Peyer's patch (tissue), 4 donors: ENCODE measurements at regions not wholly inside any gene's neighbourhood (a gene's known extent, or its start where the extent isn't known, plus 50 kb on each side); places are given as distances from the start of the nearest gene placed in this dataset.

Source experiments
- POLR2A ChIP-seq, 2 donors: fragments of 450-650 bp; IDR thresholded peaks; one replicate each; pipeline ENCODE4 v1.5.1; 2017; ENCODE audit warnings: antibody characterized with exemption in 2 of 2, mild to moderate bottlenecking in 2 of 2, moderate library complexity in 2 of 2
- TF ChIP-seq, protein P1 (sequence below), 6 experiments: fragments of 450-650 bp in 4 of 6; fragments of 200-600 bp in 2 of 6; sonication (generic) in 1 of 6; IDR thresholded peaks; one replicate each; pipeline ENCODE4 v1.5.1; 2017 to 2019; ENCODE audit warnings: antibody characterized with exemption in 6 of 6, mild to moderate bottlenecking in 3 of 6, moderate library complexity in 1 of 6

DNA sequence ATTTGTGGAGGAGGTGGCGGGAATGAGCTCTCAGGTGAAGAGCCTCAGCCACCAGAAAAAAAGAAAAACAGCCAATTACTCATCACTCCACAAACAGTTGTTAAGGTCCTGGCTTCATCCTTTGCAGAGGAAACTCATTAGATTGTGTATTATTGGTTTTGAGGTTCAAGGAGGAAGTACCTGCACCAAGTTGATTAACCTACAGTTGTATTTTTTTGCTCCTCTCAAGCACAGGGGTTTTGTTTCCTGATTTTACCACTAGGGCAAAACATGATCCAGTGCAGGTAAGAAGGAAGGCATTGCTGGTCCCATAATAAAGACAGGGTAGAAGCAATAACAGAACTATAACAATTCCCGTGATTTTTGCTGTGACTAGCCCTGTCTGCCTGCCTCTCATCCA is 84.0 kb upstream of the QRFPR start:
- no peak for TF ChIP-seq POLR2A (IDR thresholded peaks at IDR 0.05)
- TF ChIP-seq, protein P1, sequence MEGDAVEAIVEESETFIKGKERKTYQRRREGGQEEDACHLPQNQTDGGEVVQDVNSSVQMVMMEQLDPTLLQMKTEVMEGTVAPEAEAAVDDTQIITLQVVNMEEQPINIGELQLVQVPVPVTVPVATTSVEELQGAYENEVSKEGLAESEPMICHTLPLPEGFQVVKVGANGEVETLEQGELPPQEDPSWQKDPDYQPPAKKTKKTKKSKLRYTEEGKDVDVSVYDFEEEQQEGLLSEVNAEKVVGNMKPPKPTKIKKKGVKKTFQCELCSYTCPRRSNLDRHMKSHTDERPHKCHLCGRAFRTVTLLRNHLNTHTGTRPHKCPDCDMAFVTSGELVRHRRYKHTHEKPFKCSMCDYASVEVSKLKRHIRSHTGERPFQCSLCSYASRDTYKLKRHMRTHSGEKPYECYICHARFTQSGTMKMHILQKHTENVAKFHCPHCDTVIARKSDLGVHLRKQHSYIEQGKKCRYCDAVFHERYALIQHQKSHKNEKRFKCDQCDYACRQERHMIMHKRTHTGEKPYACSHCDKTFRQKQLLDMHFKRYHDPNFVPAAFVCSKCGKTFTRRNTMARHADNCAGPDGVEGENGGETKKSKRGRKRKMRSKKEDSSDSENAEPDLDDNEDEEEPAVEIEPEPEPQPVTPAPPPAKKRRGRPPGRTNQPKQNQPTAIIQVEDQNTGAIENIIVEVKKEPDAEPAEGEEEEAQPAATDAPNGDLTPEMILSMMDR (IDR thresholded peaks at IDR 0.05) = no peak
